GM23338 (cell line): ENCODE measurements at regions not wholly inside any gene's neighbourhood (a gene's known extent, or its start where the extent isn't known, plus 50 kb on each side); places are given as distances from the start of the nearest gene placed in this dataset.

Source experiments
- ATAC-seq: fragments of 200-7000 bp; cut with Tn5 transposase; 3 replicates; pipeline ENCODE4 v1.9.1; 2020
- DNase-seq: peaks from one replicate; pipeline ENCODE4 v3.0.0-alpha.2; 2015; ENCODE audit warnings: low spot score
- H2AFZ ChIP-seq: fragments of 200-600 bp; sonication (generic); 2 replicates; pipeline ENCODE4 v1.8.0; 2016; ENCODE audit warnings: antibody characterized with exemption, mild to moderate bottlenecking, moderate library complexity
- H3F3A ChIP-seq: fragments of 200-600 bp; sonication (generic); replicated peaks from 2 replicates; pipeline ENCODE4 v1.8.0; 2017; ENCODE audit warnings: antibody characterized with exemption, mixed run types, low read depth
- H3K27ac ChIP-seq: fragments of 200-600 bp; sonication (generic); 2 replicates; pipeline ENCODE4 v1.6.1; 2016; ENCODE audit warnings: low read depth
- H3K27me3 ChIP-seq: fragments of 200-600 bp; sonication (generic); 2 replicates; pipeline ENCODE4 v1.8.0; 2016; ENCODE audit warnings: mild to moderate bottlenecking, mixed run types, moderate library complexity; ENCODE audit not compliant: insufficient read depth
- H3K36me3 ChIP-seq: fragments of 200-600 bp; sonication (generic); 2 replicates; pipeline ENCODE4 v1.8.0; 2016; ENCODE audit warnings: mild to moderate bottlenecking; ENCODE audit not compliant: insufficient read depth
- H3K4me1 ChIP-seq: fragments of 200-600 bp; sonication (generic); 2 replicates; pipeline ENCODE4 v1.8.0; 2016; ENCODE audit warnings: mild to moderate bottlenecking, moderate library complexity; ENCODE audit not compliant: insufficient read depth
- H3K4me2 ChIP-seq: fragments of 200-600 bp; sonication (generic); 2 replicates; pipeline ENCODE4 v1.7.1; 2017; ENCODE audit warnings: mixed run types
- H3K4me3 ChIP-seq: fragments of 200-600 bp; sonication (generic); 2 replicates; pipeline ENCODE4 v1.6.1; 2016; ENCODE audit warnings: mixed run types
- H3K79me2 ChIP-seq: fragments of 200-600 bp; sonication (generic); replicated peaks from 2 replicates; pipeline ENCODE4 v1.8.0; 2017; ENCODE audit warnings: mild to moderate bottlenecking; ENCODE audit not compliant: insufficient read depth
- H3K9me2 ChIP-seq: fragments of 200-600 bp; sonication (generic); 2 replicates; pipeline ENCODE4 v1.8.0; 2017; ENCODE audit not compliant: insufficient read depth
- H4K20me1 ChIP-seq: fragments of 200-600 bp; sonication (generic); replicated peaks from 2 replicates; pipeline ENCODE4 v1.8.0; 2017; ENCODE audit warnings: mild to moderate bottlenecking; ENCODE audit not compliant: insufficient read depth
- H3K27ac Mint-ChIP-seq: 2 replicates; pipeline ENCODE4 v1.8.0; 2020; ENCODE audit warnings: inconsistent platforms, mild to moderate bottlenecking, moderate library complexity, mixed read lengths
- H3K27me3 Mint-ChIP-seq: 3 replicates; pipeline ENCODE4 v1.8.0; 2022; ENCODE audit warnings: low read depth, mild to moderate bottlenecking, moderate library complexity, mixed read lengths, inconsistent platforms; ENCODE audit not compliant: insufficient read depth, poor library complexity
- H3K36me3 Mint-ChIP-seq: 3 replicates; pipeline ENCODE4 v1.8.0; 2021; ENCODE audit warnings: low read depth, mild to moderate bottlenecking, inconsistent platforms, moderate library complexity, mixed read lengths
- H3K4me1 Mint-ChIP-seq: 3 replicates; pipeline ENCODE4 v1.8.0; 2020; ENCODE audit warnings: mild to moderate bottlenecking, inconsistent platforms, mixed read lengths
- H3K4me3 Mint-ChIP-seq: 3 replicates; pipeline ENCODE4 v1.8.0; 2021; ENCODE audit warnings: moderate library complexity, mild to moderate bottlenecking, inconsistent platforms, mixed read lengths
- H3K9me3 Mint-ChIP-seq: 3 replicates; pipeline ENCODE4 v1.8.0; 2020; ENCODE audit warnings: moderate library complexity, mild to moderate bottlenecking, inconsistent platforms, mixed read lengths
- CREB1 ChIP-seq: fragments of 250-450 bp; sonication (Bioruptor Pico); IDR thresholded peaks from 2 replicates; pipeline ENCODE4 v1.5.0; 2020; ENCODE audit warnings: low read depth, mild to moderate bottlenecking, moderate library complexity
- CTCF ChIP-seq, 2 experiments: fragments of 200-600 bp in 1 of 2; sonication (generic) in 1 of 2; conservative IDR thresholded peaks; 2 replicates each; pipeline versions ENCODE4 v1.5.1 to v1.6.1; 2016 to 2017; ENCODE audit warnings: antibody characterized with exemption in 2 of 2, low read depth in 2 of 2, mild to moderate bottlenecking in 2 of 2, moderate library complexity in 1 of 2
- ETS1 ChIP-seq: IDR thresholded peaks from 2 replicates; pipeline ENCODE4 v1.6.1; 2016; ENCODE audit warnings: antibody characterized with exemption
- EZH2 ChIP-seq: fragments of 200-600 bp; sonication (generic); IDR thresholded peaks from one replicate; pipeline ENCODE4 v1.8.0; 2017; ENCODE audit warnings: antibody characterized with exemption, mild to moderate bottlenecking, low read depth; ENCODE audit not compliant: unreplicated experiment
- JUNB ChIP-seq: IDR thresholded peaks from one replicate; pipeline ENCODE4 v1.6.1; 2016; ENCODE audit warnings: antibody characterized with exemption; ENCODE audit not compliant: unreplicated experiment
- NANOG ChIP-seq: IDR thresholded peaks from 2 replicates; pipeline ENCODE4 v1.6.1; 2016; ENCODE audit warnings: antibody characterized with exemption, borderline replicate concordance
- POLR2AphosphoS5 ChIP-seq: IDR thresholded peaks from 2 replicates; pipeline ENCODE4 v1.6.1; 2016; ENCODE audit warnings: antibody characterized with exemption, low read depth
- REST ChIP-seq: IDR thresholded peaks from one replicate; pipeline ENCODE4 v1.6.1; 2018; ENCODE audit warnings: antibody characterized with exemption; ENCODE audit not compliant: unreplicated experiment
- ZNF114 ChIP-seq: fragments of 250-450 bp; sonication (Bioruptor Pico); IDR thresholded peaks from 2 replicates; pipeline ENCODE4 v1.5.0; 2020; ENCODE audit warnings: mild to moderate bottlenecking, moderate library complexity

- H3K4me3 Mint-ChIP-seq = no peak overlapping the region
- no peak overlapping the region for H3K4me3 ChIP-seq
- no peak overlapping the region for H3K27ac Mint-ChIP-seq
- H3K27ac ChIP-seq = no peak overlapping the region
- no peaks in the 10 kb centered on the region for H3K79me2 ChIP-seq
- ATAC-seq (no peak), DNase-seq (no peak)
- no peak overlapping the region for H2AFZ ChIP-seq
- no peaks in the 10 kb centered on the region for H4K20me1 ChIP-seq
- no peaks in the 10 kb centered on the region for H3F3A ChIP-seq
- no peaks in the 10 kb centered on the region for H3K4me1 ChIP-seq
- no peak overlapping the region for H3K4me2 ChIP-seq
- TF ChIP-seq CTCF (conservative IDR thresholded peaks at IDR 0.05; ENCODE audit: low read depth in 2 of 2) (0 out of 4 replicates have a peak, but pooled peaks of 1 of the 2 experiments have one; percentile 1), ETS1 (no peak)
- peaks cover 11% of the 10 kb centered on the region for H3K27me3 Mint-ChIP-seq
- peaks cover 6% of the 10 kb centered on the region; the same call in 1 of the 2 replicates for H3K36me3 ChIP-seq
- no peaks in the 10 kb centered on the region for H3K9me2 ChIP-seq
- no peaks in the 10 kb centered on the region for H3K27me3 ChIP-seq
- peaks cover 33% of the 10 kb centered on the region for H3K36me3 Mint-ChIP-seq
- no peaks in the 10 kb centered on the region for H3K9me3 Mint-ChIP-seq
- H3K4me1 Mint-ChIP-seq = peaks cover 6% of the 10 kb centered on the region; the same call in 2 of the 3 replicates
These were observed 232.8 kb downstream of the GLI2 start for GRCh38 chr2:120968307-120969015.

- peaks cover 41% of the 10 kb centered on the region for H3K36me3 Mint-ChIP-seq
- H3K4me3 Mint-ChIP-seq = no peak overlapping the region
These were observed 234.1 kb downstream of the GLI2 start for GRCh38 chr2:120969613-120970355.

More at GRCh38 chr2:120969613-120970355, 234.1 kb downstream of the GLI2 start:
- Histone ChIP-seq H2AFZ (no peak overlapping the region), H3F3A (no peaks in the 10 kb centered on the region), H3K27ac (no peak overlapping the region), H3K36me3 (peaks cover 6% of the 10 kb centered on the region; the same call in 1 of the 2 replicates), H3K4me1 (no peaks in the 10 kb centered on the region), H3K27me3 (no peaks in the 10 kb centered on the region), H3K4me3 (no peak overlapping the region), H3K9me2 (no peaks in the 10 kb centered on the region), H3K79me2 (no peaks in the 10 kb centered on the region), H3K4me2 (no peak overlapping the region), H4K20me1 (no peaks in the 10 kb centered on the region)
- peaks cover 4% of the 10 kb centered on the region; the same call in 2 of the 3 replicates for H3K4me1 Mint-ChIP-seq
- peaks cover 14% of the 10 kb centered on the region for H3K27me3 Mint-ChIP-seq
- H3K9me3 Mint-ChIP-seq = no peaks in the 10 kb centered on the region
- ATAC-seq (peak; percentile 53), DNase-seq (no peak)
- H3K27ac Mint-ChIP-seq = 0 out of 2 replicates have a peak overlapping the region, but pooled peaks have one; percentile 17
- TF ChIP-seq CTCF (conservative IDR thresholded peaks at IDR 0.05; ENCODE audit: low read depth in 2 of 2) (no peak), EZH2 (no peak), ZNF114 (no peak), CREB1 (CRISPR knock-in tag) (no peak), ETS1 (no peak), NANOG (no peak), JUNB (no peak), POLR2AphosphoS5 (no peak), REST (no peak)
